HepG2 (cell line): ENCODE measurements at regions not wholly inside any gene's neighbourhood (a gene's known extent, or its start where the extent isn't known, plus 50 kb on each side); places are given as distances from the start of the nearest gene placed in this dataset.

Source experiments
- ATAC-seq: fragments of 200-7000 bp; cut with Tn5 transposase; 3 replicates; pipeline ENCODE4 v1.9.1; 2020; ENCODE audit warnings: mild to moderate bottlenecking, moderate library complexity
- BruUV-seq: library from RNA; stranded (reverse); fragments of 400-500 nt; replicated peaks from 2 replicates; lab custom pipeline; 2021; lab: Mats Ljungman, UMichigan
- CTCF ChIA-PET: fragments of 300-600 bp; formaldehyde crosslinking; extraction: SDS; loops from one replicate; lab custom pipeline; 2021; ENCODE audit warnings: low total read pairs, inconsistent platforms, low intra/inter-chr PET ratio; lab: Yijun Ruan, JAX
- POLR2A ChIA-PET: fragments of 350-600 bp; sonication (Branson Sonifier 250); formaldehyde crosslinking; loops from one replicate; lab custom pipeline; 2020; ENCODE audit warnings: antibody characterized with exemption, inconsistent platforms; lab: Yijun Ruan, JAX
- DNase-seq: peaks from one replicate; pipeline ENCODE4 v3.0.0-alpha.2; 2015; ENCODE audit warnings: low spot score
- FAIRE-seq: peaks from 3 replicates; lab custom pipeline; 2011; peaks lifted over from hg19 to GRCh38; lab: Jason Lieb, UNC
- H2AFZ ChIP-seq: one replicate; pipeline ENCODE4 v1.6.1; 2011; ENCODE audit warnings: low read length, inconsistent platforms
- H3K27ac ChIP-seq: fragments of 300-600 bp; 3 replicates; pipeline ENCODE4 v1.8.0; 2011; ENCODE audit warnings: mixed run types, mild to moderate bottlenecking, mixed read lengths, low read length, inconsistent platforms; ENCODE audit not compliant: insufficient read depth; ENCODE audit errors: extremely low read length
- H3K27me3 ChIP-seq, 2 experiments: fragments of 200-600 bp in 1 of 2; 2 replicates in 1 of 2; 3 replicates in 1 of 2; pipeline versions ENCODE4 v1.6.0 to v1.8.0; 2011; ENCODE audit warnings: low read length in 2 of 2, mild to moderate bottlenecking in 2 of 2, moderate library complexity in 2 of 2, inconsistent platforms in 1 of 2; ENCODE audit not compliant: insufficient read depth in 2 of 2, control insufficient read depth in 1 of 2
- H3K36me3 ChIP-seq, 2 experiments: fragments of 200-600 bp in 1 of 2; replicated peaks in 1 of 2; 2 replicates in 1 of 2; 3 replicates in 1 of 2; pipeline versions ENCODE4 v1.5.1 to v1.8.0; 2011; ENCODE audit warnings: low read length in 2 of 2, inconsistent platforms in 1 of 2; ENCODE audit not compliant: insufficient read depth in 2 of 2, control insufficient read depth in 1 of 2
- H3K4me1 ChIP-seq: 2 replicates; pipeline ENCODE4 v1.5.1; 2012; ENCODE audit warnings: low read length, inconsistent platforms; ENCODE audit not compliant: insufficient read depth
- H3K4me2 ChIP-seq: 2 replicates; pipeline ENCODE4 v1.6.0; 2011; ENCODE audit warnings: low read depth, low read length, inconsistent platforms
- H3K4me3 ChIP-seq, 3 experiments: fragments of 200-600 bp in 1 of 3; sonication (generic), shearing (Covaris generic) in 1 of 3; replicated peaks in 1 of 3; 2 replicates each; pipeline ENCODE4 v1.5.1; 2011 to 2016; ENCODE audit warnings: low read length in 3 of 3, inconsistent platforms in 2 of 3, low read depth in 2 of 3, mild to moderate bottlenecking in 2 of 3, control low read depth in 1 of 3, mixed read lengths in 1 of 3; ENCODE audit not compliant: insufficient read depth in 1 of 3
- H3K79me2 ChIP-seq: one replicate; pipeline ENCODE4 v1.6.1; 2011; ENCODE audit warnings: low read length, inconsistent platforms; ENCODE audit not compliant: insufficient read depth
- H3K9ac ChIP-seq: 2 replicates; pipeline ENCODE4 v1.6.0; 2011; ENCODE audit warnings: mild to moderate bottlenecking, low read depth, low read length, inconsistent platforms; ENCODE audit not compliant: insufficient read depth
- H3K9me3 ChIP-seq: 2 replicates; pipeline ENCODE4 v1.5.1; 2012; ENCODE audit warnings: mild to moderate bottlenecking, low read length
- H4K20me1 ChIP-seq: 2 replicates; pipeline ENCODE4 v1.6.0; 2011; ENCODE audit warnings: inconsistent platforms, mild to moderate bottlenecking, low read length, moderate library complexity; ENCODE audit not compliant: insufficient read depth
- ELF4 ChIP-seq: sonication (generic); formaldehyde crosslinking; IDR thresholded peaks from 2 replicates; pipeline ENCODE4 v1.5.0; 2020; ENCODE audit warnings: missing genetic modification reagents, mild to moderate bottlenecking, moderate library complexity, borderline replicate concordance
- KLF12 ChIP-seq: sonication (generic); formaldehyde crosslinking; IDR thresholded peaks from 2 replicates; pipeline ENCODE4 v1.4.0; 2020; ENCODE audit warnings: missing genetic modification reagents, borderline replicate concordance
- MAFG ChIP-seq: sonication (generic); formaldehyde crosslinking; IDR thresholded peaks from 2 replicates; pipeline ENCODE4 v1.5.1; 2020; ENCODE audit warnings: mild to moderate bottlenecking, missing genetic modification reagents
- ZNF224 ChIP-seq: sonication (generic); formaldehyde crosslinking; IDR thresholded peaks from 2 replicates; pipeline ENCODE4 v1.5.0; 2020; ENCODE audit warnings: mild to moderate bottlenecking, missing genetic modification reagents
- ZNF556 ChIP-seq: sonication (generic); formaldehyde crosslinking; IDR thresholded peaks from 2 replicates; pipeline ENCODE4 v1.4.0; 2020; ENCODE audit warnings: mild to moderate bottlenecking, missing genetic modification reagents, borderline replicate concordance
- WGBS: methylation state at CpG from one replicate; pipeline ENCODE4 v1.1.6; 2017; ENCODE audit warnings: low lambda C conversion rate; 5-methylcytosine and 5-hydroxymethylcytosine counted together
- in situ Hi-C: cut with HindIII; loops from 2 replicates; pipeline ENCODE4 v1.10.0; 2017; ENCODE audit warnings: low pct_unique_long_range_greater_than_20kb; ENCODE audit not compliant: extremely low pct_ligation_motif_present
- intact Hi-C: fragments of 100-400 bp; cut with micrococcal nuclease; formaldehyde crosslinking; loops from one replicate; pipeline ENCODE4 v1.10.0; 2022; ENCODE audit not compliant: unreplicated experiment
- TF ChIP-seq, protein P1 (sequence below): IDR thresholded peaks from 2 replicates; pipeline ENCODE4 v1.6.1; 2016
- TF ChIP-seq, protein P2 (sequence below): sonication (generic); formaldehyde crosslinking; IDR thresholded peaks from 2 replicates; pipeline ENCODE4 v1.4.0; 2020; ENCODE audit warnings: missing genetic modification reagents
- TF ChIP-seq, protein P3 (sequence below): sonication (generic); formaldehyde crosslinking; IDR thresholded peaks from 2 replicates; pipeline ENCODE4 v1.5.0; 2020; ENCODE audit warnings: mild to moderate bottlenecking, missing genetic modification reagents
- TF ChIP-seq, protein P4 (sequence below): sonication (generic); formaldehyde crosslinking; IDR thresholded peaks from 2 replicates; pipeline ENCODE4 v1.4.0; 2020; ENCODE audit warnings: missing genetic modification reagents

DNA sequence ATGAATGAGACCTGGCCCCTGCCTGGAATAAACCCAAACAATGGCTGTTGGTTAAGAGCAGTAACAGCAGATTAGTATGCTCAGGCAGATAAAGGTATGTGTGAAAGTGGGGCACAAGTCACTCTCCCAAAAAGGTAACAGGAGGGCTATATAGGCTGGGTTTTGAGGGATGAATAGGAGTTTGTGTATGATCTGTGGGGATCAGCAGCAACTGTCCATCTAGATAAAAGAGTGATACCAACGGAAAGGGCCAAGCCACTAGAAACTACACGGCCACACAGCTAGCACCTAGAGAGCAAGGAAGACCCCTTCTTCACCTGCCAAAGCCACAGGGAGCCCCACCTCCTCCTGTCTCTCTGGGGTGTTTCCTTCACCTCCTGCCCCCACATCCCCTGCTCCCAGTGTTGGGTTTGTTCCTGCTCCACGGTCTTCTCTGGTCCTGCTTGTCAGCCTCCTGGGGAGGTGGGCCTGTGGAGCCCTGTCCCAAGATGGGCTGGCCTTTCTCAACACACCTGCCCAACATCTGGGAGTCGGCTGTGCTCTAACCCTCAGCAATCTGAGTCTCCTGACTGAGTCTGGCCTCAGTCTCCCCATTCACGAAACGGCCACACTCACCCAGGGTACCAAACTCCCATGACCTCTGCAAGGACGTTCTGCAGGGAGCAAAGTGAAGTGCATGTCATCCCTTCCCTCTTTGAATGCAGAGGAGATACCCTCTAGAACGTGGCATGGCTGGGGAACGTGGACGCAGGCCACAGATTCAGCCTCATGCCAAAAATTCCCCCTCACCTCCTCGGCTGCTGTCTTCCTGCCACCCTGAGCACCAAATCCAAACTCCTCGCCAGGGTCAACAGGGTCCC lies 108.2 kb downstream of the NCOR2 start:
- no peak for DNase-seq
- Histone ChIP-seq H3K9ac (no peak overlapping the region), H3K4me3 (no peak overlapping the region), H3K79me2 (no peaks in the 10 kb centered on the region), H3K4me2 (no peak overlapping the region), H3K9me3 (no peaks in the 10 kb centered on the region), H2AFZ (no peak overlapping the region), H3K4me1 (no peaks in the 10 kb centered on the region), H3K36me3 (peaks cover 16 to 23% of the 10 kb centered on the region in 2 experiments; a peak in 4 of 5 replicates), H4K20me1 (peaks cover 6% of the 10 kb centered on the region; the same call in 1 of the 2 replicates), H3K27ac (no peak overlapping the region), H3K27me3 (no peaks in the 10 kb centered on the region)
- WGBS = 95% methylated on average over 7 of the region's 12 CpGs
- ChIA-PET POLR2A (no interaction called here), CTCF (no interaction called here)
- FAIRE-seq = no peak
- in situ Hi-C loops = no loop called here
- intact Hi-C loops = no loop called here
- ATAC-seq = no peak
- BruUV-seq = no TSS peak
- TF ChIP-seq KLF12 (no peak), ELF4 (CRISPR knock-in tag) (no peak), MAFG (no peak), ZNF224 (CRISPR knock-in tag) (no peak), ZNF556 (CRISPR knock-in tag) (no peak)
- TF ChIP-seq, protein P1, sequence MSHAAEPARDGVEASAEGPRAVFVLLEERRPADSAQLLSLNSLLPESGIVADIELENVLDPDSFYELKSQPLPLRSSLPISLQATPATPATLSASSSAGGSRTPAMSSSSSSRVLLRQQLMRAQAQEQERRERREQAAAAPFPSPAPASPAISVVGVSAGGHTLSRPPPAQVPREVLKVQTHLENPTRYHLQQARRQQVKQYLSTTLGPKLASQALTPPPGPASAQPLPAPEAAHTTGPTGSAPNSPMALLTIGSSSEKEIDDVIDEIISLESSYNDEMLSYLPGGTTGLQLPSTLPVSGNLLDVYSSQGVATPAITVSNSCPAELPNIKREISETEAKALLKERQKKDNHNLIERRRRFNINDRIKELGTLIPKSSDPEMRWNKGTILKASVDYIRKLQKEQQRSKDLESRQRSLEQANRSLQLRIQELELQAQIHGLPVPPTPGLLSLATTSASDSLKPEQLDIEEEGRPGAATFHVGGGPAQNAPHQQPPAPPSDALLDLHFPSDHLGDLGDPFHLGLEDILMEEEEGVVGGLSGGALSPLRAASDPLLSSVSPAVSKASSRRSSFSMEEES (CRISPR knock-in tag) = no peak
- TF ChIP-seq, protein P2, sequence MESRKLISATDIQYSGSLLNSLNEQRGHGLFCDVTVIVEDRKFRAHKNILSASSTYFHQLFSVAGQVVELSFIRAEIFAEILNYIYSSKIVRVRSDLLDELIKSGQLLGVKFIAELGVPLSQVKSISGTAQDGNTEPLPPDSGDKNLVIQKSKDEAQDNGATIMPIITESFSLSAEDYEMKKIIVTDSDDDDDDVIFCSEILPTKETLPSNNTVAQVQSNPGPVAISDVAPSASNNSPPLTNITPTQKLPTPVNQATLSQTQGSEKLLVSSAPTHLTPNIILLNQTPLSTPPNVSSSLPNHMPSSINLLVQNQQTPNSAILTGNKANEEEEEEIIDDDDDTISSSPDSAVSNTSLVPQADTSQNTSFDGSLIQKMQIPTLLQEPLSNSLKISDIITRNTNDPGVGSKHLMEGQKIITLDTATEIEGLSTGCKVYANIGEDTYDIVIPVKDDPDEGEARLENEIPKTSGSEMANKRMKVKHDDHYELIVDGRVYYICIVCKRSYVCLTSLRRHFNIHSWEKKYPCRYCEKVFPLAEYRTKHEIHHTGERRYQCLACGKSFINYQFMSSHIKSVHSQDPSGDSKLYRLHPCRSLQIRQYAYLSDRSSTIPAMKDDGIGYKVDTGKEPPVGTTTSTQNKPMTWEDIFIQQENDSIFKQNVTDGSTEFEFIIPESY = no peak
- TF ChIP-seq, protein P3, sequence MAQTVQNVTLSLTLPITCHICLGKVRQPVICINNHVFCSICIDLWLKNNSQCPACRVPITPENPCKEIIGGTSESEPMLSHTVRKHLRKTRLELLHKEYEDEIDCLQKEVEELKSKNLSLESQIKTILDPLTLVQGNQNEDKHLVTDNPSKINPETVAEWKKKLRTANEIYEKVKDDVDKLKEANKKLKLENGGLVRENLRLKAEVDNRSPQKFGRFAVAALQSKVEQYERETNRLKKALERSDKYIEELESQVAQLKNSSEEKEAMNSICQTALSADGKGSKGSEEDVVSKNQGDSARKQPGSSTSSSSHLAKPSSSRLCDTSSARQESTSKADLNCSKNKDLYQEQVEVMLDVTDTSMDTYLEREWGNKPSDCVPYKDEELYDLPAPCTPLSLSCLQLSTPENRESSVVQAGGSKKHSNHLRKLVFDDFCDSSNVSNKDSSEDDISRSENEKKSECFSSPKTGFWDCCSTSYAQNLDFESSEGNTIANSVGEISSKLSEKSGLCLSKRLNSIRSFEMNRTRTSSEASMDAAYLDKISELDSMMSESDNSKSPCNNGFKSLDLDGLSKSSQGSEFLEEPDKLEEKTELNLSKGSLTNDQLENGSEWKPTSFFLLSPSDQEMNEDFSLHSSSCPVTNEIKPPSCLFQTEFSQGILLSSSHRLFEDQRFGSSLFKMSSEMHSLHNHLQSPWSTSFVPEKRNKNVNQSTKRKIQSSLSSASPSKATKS = no peak
- TF ChIP-seq, protein P4, sequence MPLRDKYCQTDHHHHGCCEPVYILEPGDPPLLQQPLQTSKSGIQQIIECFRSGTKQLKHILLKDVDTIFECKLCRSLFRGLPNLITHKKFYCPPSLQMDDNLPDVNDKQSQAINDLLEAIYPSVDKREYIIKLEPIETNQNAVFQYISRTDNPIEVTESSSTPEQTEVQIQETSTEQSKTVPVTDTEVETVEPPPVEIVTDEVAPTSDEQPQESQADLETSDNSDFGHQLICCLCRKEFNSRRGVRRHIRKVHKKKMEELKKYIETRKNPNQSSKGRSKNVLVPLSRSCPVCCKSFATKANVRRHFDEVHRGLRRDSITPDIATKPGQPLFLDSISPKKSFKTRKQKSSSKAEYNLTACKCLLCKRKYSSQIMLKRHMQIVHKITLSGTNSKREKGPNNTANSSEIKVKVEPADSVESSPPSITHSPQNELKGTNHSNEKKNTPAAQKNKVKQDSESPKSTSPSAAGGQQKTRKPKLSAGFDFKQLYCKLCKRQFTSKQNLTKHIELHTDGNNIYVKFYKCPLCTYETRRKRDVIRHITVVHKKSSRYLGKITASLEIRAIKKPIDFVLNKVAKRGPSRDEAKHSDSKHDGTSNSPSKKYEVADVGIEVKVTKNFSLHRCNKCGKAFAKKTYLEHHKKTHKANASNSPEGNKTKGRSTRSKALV (CRISPR knock-in tag) = no peak
